Panc1 (cell line): ENCODE measurements at regions not wholly inside any gene's neighbourhood (a gene's known extent, or its start where the extent isn't known, plus 50 kb on each side); places are given as distances from the start of the nearest gene placed in this dataset.

ENCODE experiments used
- ATAC-seq: fragments of 200-7000 bp; cut with Tn5 transposase; 2 replicates; pipeline ENCODE4 v1.9.1; 2020; ENCODE audit warnings: mild to moderate bottlenecking, moderate library complexity
- BruUV-seq: library from RNA; stranded (reverse); fragments of 400-500 nt; replicated peaks from 2 replicates; lab custom pipeline; 2021; lab: Mats Ljungman, UMichigan
- CTCF ChIA-PET: fragments of 300-600 bp; sonication (Branson Sonifier 250); formaldehyde crosslinking; loops from one replicate; lab custom pipeline; 2022; ENCODE audit warnings: antibody characterized with exemption; lab: Charles Lee
- POLR2A ChIA-PET: fragments of 300-600 bp; sonication (Branson Sonifier 250); formaldehyde crosslinking; loops from one replicate; lab custom pipeline; 2022; ENCODE audit warnings: antibody characterized with exemption; lab: Charles Lee
- DNase-seq: peaks from one replicate; pipeline ENCODE4 v3.0.0-alpha.2; 2010; ENCODE audit warnings: low read depth, low spot score
- H3K27ac ChIP-seq: 2 replicates; pipeline ENCODE4 v1.5.1; 2011; ENCODE audit warnings: mild to moderate bottlenecking, low read length, inconsistent platforms
- H3K27me3 ChIP-seq: fragments of 200-500 bp; sonication (Bioruptor generic); 2 replicates; pipeline ENCODE4 v1.6.0; 2014; ENCODE audit warnings: low read length, inconsistent platforms; ENCODE audit not compliant: control insufficient read depth, insufficient read depth
- H3K36me3 ChIP-seq: fragments of 200-500 bp; sonication (Bioruptor generic); 2 replicates; pipeline ENCODE4 v1.5.1; 2014; ENCODE audit warnings: inconsistent platforms, mild to moderate bottlenecking, low read length, moderate library complexity; ENCODE audit not compliant: control insufficient read depth, insufficient read depth
- H3K4me1 ChIP-seq: 2 replicates; pipeline ENCODE4 v1.5.1; 2011; ENCODE audit warnings: inconsistent platforms, mild to moderate bottlenecking, low read length, moderate library complexity; ENCODE audit not compliant: control insufficient read depth, insufficient read depth
- H3K4me3 ChIP-seq, 2 experiments: 2 replicates each; pipeline ENCODE4 v1.5.1; 2011 to 2012; ENCODE audit warnings: low read depth in 2 of 2, low read length in 2 of 2, mild to moderate bottlenecking in 2 of 2, inconsistent platforms in 1 of 2, moderate library complexity in 1 of 2
- H3K9me3 ChIP-seq: fragments of 200-500 bp; sonication (Bioruptor generic); 2 replicates; pipeline ENCODE4 v1.5.1; 2014; ENCODE audit warnings: low read depth, mild to moderate bottlenecking, inconsistent platforms, low read length, moderate library complexity; ENCODE audit not compliant: control insufficient read depth, insufficient read depth
- CTCF ChIP-seq: fragments of 450-650 bp; IDR thresholded peaks from 2 replicates; pipeline ENCODE4 v1.5.1; 2017; ENCODE audit warnings: mild to moderate bottlenecking
- POLR2AphosphoS5 ChIP-seq: IDR thresholded peaks from 2 replicates; pipeline ENCODE4 v1.6.1; 2012; ENCODE audit warnings: mild to moderate bottlenecking, low read depth, low read length, moderate library complexity
- REST ChIP-seq, 2 experiments: IDR thresholded peaks; 2 replicates each; pipeline ENCODE4 v1.6.1; 2011 to 2012; ENCODE audit warnings: low read depth in 2 of 2, control low read depth in 1 of 2, low read length in 1 of 2, mild to moderate bottlenecking in 1 of 2, moderate library complexity in 1 of 2; ENCODE audit not compliant: insufficient read depth in 1 of 2
- SIN3A ChIP-seq: IDR thresholded peaks from 2 replicates; pipeline ENCODE4 v1.6.1; 2012; ENCODE audit warnings: low read depth, mild to moderate bottlenecking, low read length, moderate library complexity, borderline replicate concordance; ENCODE audit not compliant: insufficient read depth
- TCF7L2 ChIP-seq: IDR thresholded peaks from 2 replicates; pipeline ENCODE4 v1.6.1; 2011; ENCODE audit warnings: mild to moderate bottlenecking, low read depth, low read length, inconsistent platforms
- in situ Hi-C: cut with HindIII; loops from 2 replicates; pipeline ENCODE4 v1.10.0; 2016; ENCODE audit warnings: low sequenced_read_pairs, low pct_unique_long_range_greater_than_20kb
- intact Hi-C: fragments of 100-400 bp; cut with micrococcal nuclease; formaldehyde crosslinking; loops from one replicate; pipeline ENCODE4 v1.10.0; 2022; ENCODE audit not compliant: unreplicated experiment

GRCh38 chr1:181341026-181341632 lies 142.2 kb upstream of the CACNA1E start:
- CTCF ChIA-PET = no interaction called here
- no peaks in the 10 kb centered on the region for H3K36me3 ChIP-seq
- no peaks in the 10 kb centered on the region for H3K4me1 ChIP-seq
- BruUV-seq = no TSS peak
- no peaks in the 10 kb centered on the region for H3K9me3 ChIP-seq
- in situ Hi-C loops = no loop called here
- POLR2A ChIA-PET = no interaction called here
- H3K27me3 ChIP-seq = peaks cover 3% of the 10 kb centered on the region; the same call in 1 of the 2 replicates
- TF ChIP-seq SIN3A = no peak
- TF ChIP-seq TCF7L2 = no peak
- TF ChIP-seq POLR2AphosphoS5 = no peak
- no peak for TF ChIP-seq CTCF
- no peak for TF ChIP-seq REST (IDR thresholded peaks at IDR 0.05; ENCODE audit: insufficient read depth in 1 of 2, low read depth in 2 of 2, low read length in 1 of 2)
- intact Hi-C loops = no loop called here
- ATAC-seq (no peak), DNase-seq (no peak)
- H3K27ac ChIP-seq = no peak overlapping the region
- H3K4me3 ChIP-seq = no peak overlapping the region

- ChIA-PET CTCF (no interaction called here), POLR2A (no interaction called here)
- Histone ChIP-seq H3K27me3 (peaks cover 6% of the 10 kb centered on the region; the same call in 1 of the 2 replicates), H3K4me1 (no peaks in the 10 kb centered on the region), H3K9me3 (no peaks in the 10 kb centered on the region), H3K4me3 (no peak overlapping the region), H3K36me3 (no peaks in the 10 kb centered on the region), H3K27ac (no peak overlapping the region)
- in situ Hi-C loops (no loop called here), intact Hi-C loops (no loop called here)
- no peak for DNase-seq
- no peak for ATAC-seq
- no TSS peak for BruUV-seq
- no peak for TF ChIP-seq CTCF
These were observed 139.2 kb upstream of the CACNA1E start for GRCh38 chr1:181344091-181344490.
